Panc1 (cell line): ENCODE measurements at regions not wholly inside any gene's neighbourhood (a gene's known extent, or its start where the extent isn't known, plus 50 kb on each side); places are given as distances from the start of the nearest gene placed in this dataset.

Experiments
- POLR2AphosphoS5 ChIP-seq: IDR thresholded peaks from 2 replicates; pipeline ENCODE4 v1.6.1; 2012; ENCODE audit warnings: mild to moderate bottlenecking, low read depth, low read length, moderate library complexity
- TF ChIP-seq, protein P1 (sequence below): fragments of 450-650 bp; IDR thresholded peaks from 2 replicates; pipeline ENCODE4 v1.5.1; 2017; ENCODE audit warnings: mild to moderate bottlenecking
- TF ChIP-seq, protein P2 (sequence below), 2 experiments: IDR thresholded peaks; 2 replicates each; pipeline ENCODE4 v1.6.1; 2011 to 2012; ENCODE audit warnings: low read depth in 2 of 2, control low read depth in 1 of 2, low read length in 1 of 2, mild to moderate bottlenecking in 1 of 2, moderate library complexity in 1 of 2; ENCODE audit not compliant: insufficient read depth in 1 of 2

- TF ChIP-seq, protein P1, sequence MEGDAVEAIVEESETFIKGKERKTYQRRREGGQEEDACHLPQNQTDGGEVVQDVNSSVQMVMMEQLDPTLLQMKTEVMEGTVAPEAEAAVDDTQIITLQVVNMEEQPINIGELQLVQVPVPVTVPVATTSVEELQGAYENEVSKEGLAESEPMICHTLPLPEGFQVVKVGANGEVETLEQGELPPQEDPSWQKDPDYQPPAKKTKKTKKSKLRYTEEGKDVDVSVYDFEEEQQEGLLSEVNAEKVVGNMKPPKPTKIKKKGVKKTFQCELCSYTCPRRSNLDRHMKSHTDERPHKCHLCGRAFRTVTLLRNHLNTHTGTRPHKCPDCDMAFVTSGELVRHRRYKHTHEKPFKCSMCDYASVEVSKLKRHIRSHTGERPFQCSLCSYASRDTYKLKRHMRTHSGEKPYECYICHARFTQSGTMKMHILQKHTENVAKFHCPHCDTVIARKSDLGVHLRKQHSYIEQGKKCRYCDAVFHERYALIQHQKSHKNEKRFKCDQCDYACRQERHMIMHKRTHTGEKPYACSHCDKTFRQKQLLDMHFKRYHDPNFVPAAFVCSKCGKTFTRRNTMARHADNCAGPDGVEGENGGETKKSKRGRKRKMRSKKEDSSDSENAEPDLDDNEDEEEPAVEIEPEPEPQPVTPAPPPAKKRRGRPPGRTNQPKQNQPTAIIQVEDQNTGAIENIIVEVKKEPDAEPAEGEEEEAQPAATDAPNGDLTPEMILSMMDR = no peak
- TF ChIP-seq, protein P2, sequence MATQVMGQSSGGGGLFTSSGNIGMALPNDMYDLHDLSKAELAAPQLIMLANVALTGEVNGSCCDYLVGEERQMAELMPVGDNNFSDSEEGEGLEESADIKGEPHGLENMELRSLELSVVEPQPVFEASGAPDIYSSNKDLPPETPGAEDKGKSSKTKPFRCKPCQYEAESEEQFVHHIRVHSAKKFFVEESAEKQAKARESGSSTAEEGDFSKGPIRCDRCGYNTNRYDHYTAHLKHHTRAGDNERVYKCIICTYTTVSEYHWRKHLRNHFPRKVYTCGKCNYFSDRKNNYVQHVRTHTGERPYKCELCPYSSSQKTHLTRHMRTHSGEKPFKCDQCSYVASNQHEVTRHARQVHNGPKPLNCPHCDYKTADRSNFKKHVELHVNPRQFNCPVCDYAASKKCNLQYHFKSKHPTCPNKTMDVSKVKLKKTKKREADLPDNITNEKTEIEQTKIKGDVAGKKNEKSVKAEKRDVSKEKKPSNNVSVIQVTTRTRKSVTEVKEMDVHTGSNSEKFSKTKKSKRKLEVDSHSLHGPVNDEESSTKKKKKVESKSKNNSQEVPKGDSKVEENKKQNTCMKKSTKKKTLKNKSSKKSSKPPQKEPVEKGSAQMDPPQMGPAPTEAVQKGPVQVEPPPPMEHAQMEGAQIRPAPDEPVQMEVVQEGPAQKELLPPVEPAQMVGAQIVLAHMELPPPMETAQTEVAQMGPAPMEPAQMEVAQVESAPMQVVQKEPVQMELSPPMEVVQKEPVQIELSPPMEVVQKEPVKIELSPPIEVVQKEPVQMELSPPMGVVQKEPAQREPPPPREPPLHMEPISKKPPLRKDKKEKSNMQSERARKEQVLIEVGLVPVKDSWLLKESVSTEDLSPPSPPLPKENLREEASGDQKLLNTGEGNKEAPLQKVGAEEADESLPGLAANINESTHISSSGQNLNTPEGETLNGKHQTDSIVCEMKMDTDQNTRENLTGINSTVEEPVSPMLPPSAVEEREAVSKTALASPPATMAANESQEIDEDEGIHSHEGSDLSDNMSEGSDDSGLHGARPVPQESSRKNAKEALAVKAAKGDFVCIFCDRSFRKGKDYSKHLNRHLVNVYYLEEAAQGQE (IDR thresholded peaks at IDR 0.05; ENCODE audit: insufficient read depth in 1 of 2, low read depth in 2 of 2, low read length in 1 of 2) = no peak
- TF ChIP-seq POLR2AphosphoS5 = no peak
Observed at GRCh38 chr10:61822096-61822495, 79.4 kb upstream of the ARID5B start.
